ENCODE measurements at regions not wholly inside any gene's neighbourhood (a gene's known extent, or its start where the extent isn't known, plus 50 kb on each side); places are given as distances from the start of the nearest gene placed in this dataset.

DNA sequence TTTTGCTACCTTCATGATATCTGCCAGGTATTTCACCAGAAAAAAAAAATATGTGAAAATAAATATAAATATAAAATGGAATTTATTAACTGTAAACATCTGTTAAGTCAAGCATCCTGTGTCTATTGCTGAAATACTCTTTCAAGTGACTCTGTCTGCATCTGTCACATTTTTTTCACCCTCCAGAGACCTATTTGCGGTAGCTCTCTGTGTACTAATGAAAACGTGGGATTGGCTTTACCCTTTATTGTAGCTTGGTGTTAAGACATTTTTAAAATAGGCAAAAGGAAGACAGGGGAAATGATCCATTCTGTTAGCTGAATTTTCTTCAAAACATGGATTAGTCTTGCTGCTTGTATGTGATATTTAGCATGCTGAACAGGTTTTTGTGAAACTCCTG lies 536.0 kb upstream of the WWC1 start:
- no peaks in the 10 kb centered on the region for H3K4me1 ChIP-seq (ENCODE audit: low read depth)
- no peak for DNase-seq (ENCODE audit: low read depth in 1 of 2, low spot score in 1 of 2)
- H3K27me3 ChIP-seq: no peaks in the 10 kb centered on the region
- H3K9me3 ChIP-seq (ENCODE audit: low read depth): no peaks in the 10 kb centered on the region
- H3K36me3 ChIP-seq: no peaks in the 10 kb centered on the region
- no peak overlapping the region for H3K27ac ChIP-seq
- TF ChIP-seq CTCF (IDR thresholded peaks at IDR 0.05; ENCODE audit: low read depth, low read length): no peak
- H3K4me3 ChIP-seq: no peak overlapping the region

DNA sequence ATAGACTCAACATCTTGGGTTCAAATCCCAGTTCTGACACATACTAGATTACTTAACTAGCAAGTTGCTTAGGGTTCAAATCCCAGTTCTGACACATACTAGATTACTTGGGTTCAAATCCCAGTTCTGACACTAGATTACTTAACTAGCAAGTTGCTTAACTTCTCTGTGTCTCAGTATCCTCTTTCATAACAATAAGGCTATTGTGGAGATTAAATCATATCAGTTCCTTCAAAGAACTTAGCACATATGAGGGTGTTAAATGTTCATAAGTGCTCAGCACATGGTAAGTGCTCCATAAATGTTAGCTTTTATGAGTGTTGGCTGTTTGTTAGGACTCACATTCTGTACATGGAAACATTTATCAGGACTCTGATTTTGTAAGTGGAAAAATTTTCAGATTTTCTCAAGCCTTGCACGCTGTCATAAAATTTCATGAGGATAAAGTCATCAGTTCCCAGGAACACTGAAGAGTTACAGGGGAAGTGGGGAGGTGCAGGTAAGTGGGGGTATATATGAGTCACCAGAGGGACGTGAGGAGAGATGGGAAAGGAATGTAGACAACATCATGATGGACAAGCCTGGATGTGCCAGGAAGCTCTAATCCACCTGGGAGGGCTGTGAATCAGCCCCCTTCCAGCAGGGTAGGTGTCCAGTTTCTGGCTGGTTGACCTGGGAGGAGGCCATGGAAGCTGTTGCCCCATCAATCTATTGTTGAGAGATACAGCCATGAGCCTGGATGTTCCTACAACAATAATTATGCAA lies 532.2 kb upstream of the WWC1 start:
- no peak overlapping the region for H3K4me3 ChIP-seq
- DNase-seq (ENCODE audit: low read depth in 1 of 2, low spot score in 1 of 2): peak in 1 of 2 donors; percentile 43
- TF ChIP-seq CTCF (IDR thresholded peaks at IDR 0.05; ENCODE audit: low read depth, low read length): no peak

GRCh38 chr5:167763772-167764171 lies 527.7 kb upstream of the WWC1 start:
- peak in 1 of 2 donors; percentile 48 for DNase-seq (ENCODE audit: low read depth in 1 of 2, low spot score in 1 of 2)

More for the DNA sequence above, 532.2 kb upstream of the WWC1 start:
- no peak overlapping the region for H3K27ac ChIP-seq
- H3K36me3 ChIP-seq: no peaks in the 10 kb centered on the region
- no peaks in the 10 kb centered on the region for H3K9me3 ChIP-seq (ENCODE audit: low read depth)
- peaks cover 3% of the 10 kb centered on the region for H3K4me1 ChIP-seq (ENCODE audit: low read depth)
- H3K27me3 ChIP-seq: no peaks in the 10 kb centered on the region

GRCh38 chr5:167764641-167765289 lies 526.7 kb upstream of the WWC1 start:
- Histone ChIP-seq H3K36me3 (no peaks in the 10 kb centered on the region), H3K27ac (no peak overlapping the region), H3K9me3 (ENCODE audit: low read depth) (no peaks in the 10 kb centered on the region), H3K4me3 (no peak overlapping the region), H3K4me1 (ENCODE audit: low read depth) (peaks cover 3% of the 10 kb centered on the region), H3K27me3 (no peaks in the 10 kb centered on the region)
- no peak for DNase-seq (ENCODE audit: low read depth in 1 of 2, low spot score in 1 of 2)
- TF ChIP-seq CTCF (IDR thresholded peaks at IDR 0.05; ENCODE audit: low read depth, low read length): no peak

More at GRCh38 chr5:167763772-167764171, 527.7 kb upstream of the WWC1 start:
- Histone ChIP-seq H3K27me3 (no peaks in the 10 kb centered on the region), H3K27ac (no peak overlapping the region), H3K9me3 (ENCODE audit: low read depth) (no peaks in the 10 kb centered on the region), H3K36me3 (no peaks in the 10 kb centered on the region), H3K4me3 (no peak overlapping the region), H3K4me1 (ENCODE audit: low read depth) (peaks cover 3% of the 10 kb centered on the region)
- TF ChIP-seq CTCF (IDR thresholded peaks at IDR 0.05; ENCODE audit: low read depth, low read length): no peak

DNA sequence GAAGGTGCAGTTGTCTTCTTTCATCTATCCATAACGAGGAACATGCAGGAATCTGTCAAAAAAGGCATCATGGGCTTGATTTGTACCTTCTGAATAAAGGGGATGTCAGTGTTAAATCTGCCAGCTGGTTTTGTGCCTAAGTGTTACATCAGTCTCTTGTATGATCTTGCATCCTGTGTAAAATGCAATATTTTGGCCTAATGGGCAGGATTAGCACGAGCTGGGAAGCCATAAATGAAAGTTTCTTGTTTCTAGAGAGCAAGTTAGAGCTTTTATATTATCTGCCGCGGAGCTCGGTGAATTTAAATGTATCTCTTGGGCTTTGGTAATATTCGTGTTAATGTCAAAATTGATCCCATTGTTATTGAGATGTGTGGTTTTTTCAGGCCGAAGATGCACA lies 526.1 kb upstream of the WWC1 start:
- Histone ChIP-seq H3K4me1 (ENCODE audit: low read depth) (peaks cover 3% of the 10 kb centered on the region), H3K4me3 (no peak overlapping the region), H3K27me3 (no peaks in the 10 kb centered on the region), H3K36me3 (no peaks in the 10 kb centered on the region), H3K27ac (no peak overlapping the region), H3K9me3 (ENCODE audit: low read depth) (no peaks in the 10 kb centered on the region)
- DNase-seq (ENCODE audit: low read depth in 1 of 2, low spot score in 1 of 2): peak in 1 of 2 donors; percentile 14
- TF ChIP-seq CTCF (IDR thresholded peaks at IDR 0.05; ENCODE audit: low read depth, low read length): no peak

Data from cardiac muscle cell (in vitro differentiated cells and primary cell).